ENCODE measurements at regions not wholly inside any gene's neighbourhood (a gene's known extent, or its start where the extent isn't known, plus 50 kb on each side); places are given as distances from the start of the nearest gene placed in this dataset.

GRCh38 chr7:113349339-113349738 lies 231.0 kb upstream of the SMIM30 start:
- TF ChIP-seq CTCF (IDR thresholded peaks at IDR 0.05) (no peak), POLR2A (IDR thresholded peaks at IDR 0.05) (no peak), POLR2AphosphoS5 (IDR thresholded peaks at IDR 0.05) (no peak)

Data from breast epithelium (tissue), 3 donors.